ENCODE measurements at regions not wholly inside any gene's neighbourhood (a gene's known extent, or its start where the extent isn't known, plus 50 kb on each side); places are given as distances from the start of the nearest gene placed in this dataset.

- H3K27ac ChIP-seq (ENCODE audit: low read depth, low read length, poor library complexity, severe bottlenecking), result no peak overlapping the region
- no peak overlapping the region for H3K4me3 ChIP-seq (ENCODE audit: low read depth, low read length, poor library complexity, severe bottlenecking)
- no peaks in the 10 kb centered on the region for H3K9me2 ChIP-seq (ENCODE audit: insufficient read depth, low read length)
- intact Hi-C loops (cut with micrococcal nuclease; ENCODE audit: unreplicated experiment), result no loop called here
- H3K4me1 ChIP-seq (ENCODE audit: insufficient read depth, low read length, poor library complexity, severe bottlenecking), result no peaks in the 10 kb centered on the region
- H3K9me3 ChIP-seq (ENCODE audit: low read length), result no peaks in the 10 kb centered on the region
- ChIA-PET POLR2A (no interaction called here), CTCF (ENCODE audit: unreplicated experiment) (no interaction called here)
- BruUV-seq (replicated peaks), result no TSS peak
- H2AFZ ChIP-seq (ENCODE audit: low read length), result no peak overlapping the region
- no peak for DNase-seq (ENCODE audit: low spot score)
- H4K20me1 ChIP-seq (ENCODE audit: insufficient read depth, low read length), result no peaks in the 10 kb centered on the region
- no peaks in the 10 kb centered on the region for H3K79me2 ChIP-seq (ENCODE audit: insufficient read depth, low read depth, low read length)
- no peak overlapping the region for H3K4me2 ChIP-seq (ENCODE audit: low read length)
- no peak for TF ChIP-seq CTCF (conservative IDR thresholded peaks at IDR 0.05; ENCODE audit: low read length)
- no peak for TF ChIP-seq EZH2phosphoT487 (IDR thresholded peaks at IDR 0.05; ENCODE audit: borderline replicate concordance, low read depth, low read length)
- no peaks in the 10 kb centered on the region for H3K36me3 ChIP-seq (ENCODE audit: insufficient read depth, low read length)
Observed at GRCh38 chr15:81056304-81056703, 55.6 kb downstream of the TLNRD1 start.

GRCh38 chr15:81060470-81060869 is 59.7 kb downstream of the TLNRD1 start:
- H3K9me3 ChIP-seq (ENCODE audit: low read length), result no peaks in the 10 kb centered on the region
- no peak for TF ChIP-seq CTCF (conservative IDR thresholded peaks at IDR 0.05; ENCODE audit: low read length)
- TF ChIP-seq EZH2phosphoT487 (IDR thresholded peaks at IDR 0.05; ENCODE audit: borderline replicate concordance, low read depth, low read length), result no peak
- H3K79me2 ChIP-seq (ENCODE audit: insufficient read depth, low read depth, low read length), result no peaks in the 10 kb centered on the region
- no peaks in the 10 kb centered on the region for H3K4me1 ChIP-seq (ENCODE audit: insufficient read depth, low read length, poor library complexity, severe bottlenecking)
- H3K9me2 ChIP-seq (ENCODE audit: insufficient read depth, low read length), result no peaks in the 10 kb centered on the region
- ChIA-PET CTCF (ENCODE audit: unreplicated experiment) (no interaction called here), POLR2A (no interaction called here)
- no peak overlapping the region for H3K4me3 ChIP-seq (ENCODE audit: low read depth, low read length, poor library complexity, severe bottlenecking)
- intact Hi-C loops (cut with micrococcal nuclease; ENCODE audit: unreplicated experiment), result no loop called here
- H4K20me1 ChIP-seq (ENCODE audit: insufficient read depth, low read length), result no peaks in the 10 kb centered on the region
- no peak overlapping the region for H3K27ac ChIP-seq (ENCODE audit: low read depth, low read length, poor library complexity, severe bottlenecking)
- no TSS peak for BruUV-seq (replicated peaks)
- H3K36me3 ChIP-seq (ENCODE audit: insufficient read depth, low read length), result no peaks in the 10 kb centered on the region
- no peak overlapping the region for H2AFZ ChIP-seq (ENCODE audit: low read length)
- no peak for DNase-seq (ENCODE audit: low spot score)
- H3K4me2 ChIP-seq (ENCODE audit: low read length), result no peak overlapping the region

- no peak for TF ChIP-seq EZH2phosphoT487 (IDR thresholded peaks at IDR 0.05; ENCODE audit: borderline replicate concordance, low read depth, low read length)
- H2AFZ ChIP-seq (ENCODE audit: low read length), result no peak overlapping the region
- no peaks in the 10 kb centered on the region for H3K9me2 ChIP-seq (ENCODE audit: insufficient read depth, low read length)
- ChIA-PET CTCF (ENCODE audit: unreplicated experiment) (no interaction called here), POLR2A (interaction anchor here (0.6 kb wide), 1 partner anchor 353 kb away, joined by 7 read pairs; no protein-coding TSS in a partner anchor)
- BruUV-seq (replicated peaks), result no TSS peak
- no peak overlapping the region for H3K4me3 ChIP-seq (ENCODE audit: low read depth, low read length, poor library complexity, severe bottlenecking)
- DNase-seq (ENCODE audit: low spot score), result no peak
- H3K9me3 ChIP-seq (ENCODE audit: low read length), result no peaks in the 10 kb centered on the region
- H3K4me2 ChIP-seq (ENCODE audit: low read length), result no peak overlapping the region
- no peaks in the 10 kb centered on the region for H3K36me3 ChIP-seq (ENCODE audit: insufficient read depth, low read length)
- intact Hi-C loops (cut with micrococcal nuclease; ENCODE audit: unreplicated experiment), result no loop called here
- H3K4me1 ChIP-seq (ENCODE audit: insufficient read depth, low read length, poor library complexity, severe bottlenecking), result no peaks in the 10 kb centered on the region
- no peak overlapping the region for H3K27ac ChIP-seq (ENCODE audit: low read depth, low read length, poor library complexity, severe bottlenecking)
- no peaks in the 10 kb centered on the region for H4K20me1 ChIP-seq (ENCODE audit: insufficient read depth, low read length)
- H3K79me2 ChIP-seq (ENCODE audit: insufficient read depth, low read depth, low read length), result no peaks in the 10 kb centered on the region
Observed at GRCh38 chr15:81060907-81061306, 60.2 kb downstream of the TLNRD1 start.
